GM18505 (cell line): ENCODE measurements at regions not wholly inside any gene's neighbourhood (a gene's known extent, or its start where the extent isn't known, plus 50 kb on each side); places are given as distances from the start of the nearest gene placed in this dataset.
"Not testable (repeated sequence)": the region's sequence is repeated elsewhere in the genome, so short reads cannot be mapped to it uniquely, and the experiment has no call there.

ENCODE experiments used
- ATAC-seq: cut with Tn5 transposase; IDR thresholded peaks from one replicate; pipeline ENCODE4 v1.9.1; 2021; ENCODE audit not compliant: unreplicated experiment

- ATAC-seq, result not testable (repeated sequence)
These were observed 5417.4 kb upstream of the TPTE start for GRCh38 chr21:5103880-5104561.

- not testable (repeated sequence) for ATAC-seq
These were observed 5416.8 kb upstream of the TPTE start for GRCh38 chr21:5104562-5104928.

GRCh38 chr21:5105939-5106708 lies 5415.3 kb upstream of the TPTE start:
- ATAC-seq, result not testable (repeated sequence)

DNA sequence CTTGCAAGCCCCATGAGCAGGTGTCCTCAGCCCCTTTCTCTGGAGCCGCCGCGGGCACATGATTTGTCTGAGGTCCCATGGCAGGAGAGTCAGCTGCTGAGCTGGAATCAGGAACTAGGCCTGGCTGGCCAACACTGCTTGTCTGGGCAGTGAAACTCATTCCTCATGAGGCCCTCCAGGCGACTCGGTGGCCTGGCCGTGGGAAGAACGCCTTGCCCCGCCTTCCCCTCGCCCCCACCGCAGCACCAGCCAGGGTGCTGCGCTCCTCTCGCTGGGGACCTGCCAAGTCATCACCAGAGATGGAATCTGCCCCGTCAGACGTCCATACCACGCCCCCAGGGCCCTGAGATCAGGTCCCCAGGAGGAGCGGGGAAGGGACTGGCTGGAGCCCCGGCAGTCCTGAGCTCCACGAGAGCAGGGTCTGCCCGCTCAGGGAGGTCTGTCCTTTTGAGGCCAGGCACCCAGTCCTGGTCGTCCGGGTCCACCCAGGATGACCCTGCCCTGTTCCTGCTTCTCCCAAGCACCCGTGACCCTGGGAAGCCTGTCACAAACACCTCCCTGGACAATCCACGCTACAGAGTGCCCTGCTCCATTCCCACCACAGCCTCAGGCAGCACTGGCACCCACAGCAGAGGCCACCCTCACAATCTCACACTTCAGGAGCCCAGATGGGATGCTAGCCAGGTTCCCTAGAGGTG lies 5414.5 kb upstream of the TPTE start:
- not testable (repeated sequence) for ATAC-seq

- ATAC-seq, result not testable (repeated sequence)
These were observed 5413.7 kb upstream of the TPTE start for GRCh38 chr21:5107637-5108036.

- not testable (repeated sequence) for ATAC-seq
These were observed 5413.2 kb upstream of the TPTE start for GRCh38 chr21:5108048-5108775.

GRCh38 chr21:5111197-5111596 lies 5410.2 kb upstream of the TPTE start:
- ATAC-seq, result not testable (repeated sequence)

DNA sequence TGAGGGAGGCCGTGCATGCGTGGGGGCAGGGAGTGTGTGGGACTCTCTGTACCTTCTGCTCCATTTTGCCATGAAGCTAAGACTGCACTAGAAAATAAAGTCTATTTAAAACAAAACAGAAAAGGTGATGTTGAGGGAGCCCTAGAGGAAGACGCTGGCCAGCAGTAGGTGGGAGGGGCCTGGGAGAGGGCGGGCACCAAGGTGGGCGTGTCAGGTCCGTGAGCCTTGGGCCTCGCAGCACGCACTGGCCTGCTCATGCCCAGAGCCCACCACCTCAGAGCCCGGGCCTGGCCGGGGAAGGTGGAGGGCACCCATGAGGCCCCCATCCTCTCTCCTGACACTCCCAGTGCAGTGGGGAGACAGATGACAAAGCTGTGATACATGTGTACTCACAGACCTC lies 5408.3 kb upstream of the TPTE start:
- not testable (repeated sequence) for ATAC-seq

- ATAC-seq, result not testable (repeated sequence)
These were observed 5406.9 kb upstream of the TPTE start for GRCh38 chr21:5114468-5114867.

DNA sequence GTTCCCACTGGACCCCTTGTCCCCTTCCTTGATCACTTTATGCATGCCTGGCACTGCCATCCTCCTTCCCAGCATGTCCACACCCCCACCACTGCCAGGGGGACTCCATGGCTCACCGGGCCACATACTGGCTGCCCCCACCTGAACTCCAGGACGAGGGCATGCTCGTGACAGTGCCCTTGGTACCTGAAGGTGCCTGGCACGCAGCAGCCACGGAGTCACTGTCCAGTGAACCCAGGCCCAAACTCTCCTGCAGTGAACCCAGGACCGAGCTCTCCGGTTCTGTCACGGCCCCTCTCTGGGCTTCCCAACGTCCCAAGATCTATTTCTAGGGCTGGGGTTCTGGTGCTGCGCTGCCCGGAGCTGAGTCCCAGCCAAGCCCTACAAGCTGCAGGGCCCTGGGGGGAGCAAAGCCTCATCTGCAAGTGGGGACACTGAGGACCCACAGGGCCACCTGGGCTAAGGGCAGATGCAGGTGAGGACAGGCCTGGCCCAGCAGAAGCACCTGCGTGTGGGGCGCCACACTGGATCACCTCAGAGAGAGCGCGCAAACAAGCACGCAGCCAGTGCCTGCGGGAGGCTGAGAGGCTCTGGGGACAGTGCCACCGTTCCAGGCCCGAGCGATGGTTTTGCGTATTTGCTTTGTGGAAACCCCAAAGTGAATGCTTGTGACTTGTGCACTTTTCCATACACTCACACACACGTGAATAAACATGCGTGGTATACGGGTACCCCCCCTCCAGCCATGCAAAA lies 5406.3 kb upstream of the TPTE start:
- not testable (repeated sequence) for ATAC-seq

DNA sequence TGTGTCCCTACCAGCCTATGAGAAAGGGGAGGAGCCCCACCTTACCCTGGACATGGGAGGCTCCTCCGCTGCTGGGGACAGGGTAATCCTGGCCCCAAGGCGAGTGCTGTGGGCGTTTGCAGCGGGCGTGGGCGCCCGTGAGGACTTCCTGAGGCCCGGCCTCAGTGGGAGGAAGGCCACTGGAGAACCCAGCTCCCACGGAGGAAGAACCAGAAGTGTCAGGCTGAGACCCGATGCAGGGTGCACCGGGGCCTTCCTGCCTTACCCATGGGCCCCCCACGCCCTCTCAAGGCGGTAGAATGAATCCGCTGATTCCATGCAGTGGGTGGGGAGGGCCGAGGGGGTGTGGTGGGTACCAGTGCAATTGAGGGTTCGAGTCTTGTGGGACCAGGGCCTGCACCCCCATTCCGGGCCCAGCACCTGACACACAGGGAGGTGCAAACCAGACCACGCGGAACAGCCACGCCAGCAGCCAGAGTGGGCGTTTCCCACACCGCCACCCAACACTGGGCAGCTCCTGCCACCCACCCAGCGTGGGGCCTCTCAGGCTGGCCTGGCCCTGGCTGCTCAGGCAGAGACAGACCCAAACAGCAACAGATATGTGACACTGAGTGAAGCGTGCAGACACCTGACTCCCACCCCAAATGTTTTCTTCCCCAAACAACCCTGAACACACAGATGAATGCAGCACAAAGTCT lies 5405.6 kb upstream of the TPTE start:
- ATAC-seq, result not testable (repeated sequence)

DNA sequence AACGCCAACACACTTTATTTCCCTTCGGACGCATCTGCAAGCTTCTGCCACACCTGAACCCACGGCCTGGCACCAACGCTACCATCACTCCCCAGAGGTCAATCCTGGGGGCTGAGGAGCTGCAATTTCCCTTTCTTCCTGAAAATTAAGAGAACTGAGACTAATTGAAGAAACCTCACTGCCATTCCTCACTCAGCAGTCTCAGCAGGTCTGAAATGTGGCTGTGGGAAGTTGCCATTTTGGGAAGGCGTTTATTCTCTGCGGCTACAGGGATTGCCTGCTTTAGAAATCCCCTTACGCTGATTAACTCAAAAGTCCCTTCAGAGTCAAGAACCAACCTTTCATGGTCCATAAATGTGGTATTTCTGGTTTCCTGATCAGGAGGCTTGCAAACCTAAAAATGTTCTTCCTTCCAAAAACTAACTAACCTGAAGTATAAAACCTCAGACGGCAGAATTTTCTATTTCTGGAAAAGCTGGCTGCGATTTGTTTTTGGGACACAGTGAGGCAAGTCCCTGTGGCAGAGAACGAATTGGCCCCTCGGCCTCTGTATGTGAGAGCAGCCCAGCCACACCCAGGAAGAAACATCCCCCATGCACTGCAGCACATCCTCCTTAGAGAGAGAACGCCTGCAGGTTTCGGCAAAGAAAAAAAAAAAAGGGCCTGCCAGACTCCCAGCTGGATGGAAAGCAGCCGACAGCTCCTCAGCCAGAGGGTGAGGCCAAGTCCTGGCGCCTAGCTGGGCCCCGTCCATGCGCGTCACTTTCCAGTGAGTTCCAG lies 5404.8 kb upstream of the TPTE start:
- not testable (repeated sequence) for ATAC-seq

DNA sequence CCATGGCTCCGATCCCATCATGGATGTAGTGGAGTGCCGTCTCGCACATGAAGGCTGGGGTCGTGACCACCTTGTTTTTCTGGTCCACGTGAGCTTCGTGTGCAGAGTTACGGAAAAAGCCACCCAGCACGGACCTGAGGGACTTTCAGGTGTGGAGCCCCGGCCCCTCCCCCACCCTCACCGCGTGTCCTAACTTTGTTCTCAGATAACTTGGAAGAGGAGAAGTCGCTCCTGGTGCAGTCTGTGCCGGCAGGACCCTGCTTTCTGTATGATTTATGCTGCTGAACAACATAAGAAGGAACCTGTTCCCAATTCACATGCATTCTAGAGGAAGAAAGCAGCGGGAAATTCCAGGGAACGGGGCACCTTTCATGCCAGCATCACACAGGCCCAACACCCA lies 5404.2 kb upstream of the TPTE start:
- ATAC-seq, result not testable (repeated sequence)

- ATAC-seq, result not testable (repeated sequence)
These were observed 5403.6 kb upstream of the TPTE start for GRCh38 chr21:5117666-5118295.

DNA sequence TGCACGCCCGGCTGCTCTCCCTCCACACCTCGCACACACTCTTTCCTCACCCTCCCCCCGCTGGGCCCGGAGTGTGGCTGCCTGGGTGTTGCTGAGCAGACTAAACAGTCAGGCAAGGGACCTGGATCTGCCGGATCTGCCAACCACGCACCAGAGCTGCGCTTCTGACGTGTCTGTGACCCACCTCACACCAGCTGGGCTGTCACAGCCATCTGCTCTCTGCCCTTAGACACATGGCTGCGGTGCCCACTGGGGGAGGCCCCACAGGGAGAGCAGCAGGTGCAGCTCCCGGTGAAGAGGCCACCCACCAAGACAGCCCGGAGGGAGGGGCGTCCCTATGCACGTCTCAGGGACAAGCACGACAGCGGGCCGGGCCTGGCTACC lies 5403.1 kb upstream of the TPTE start:
- ATAC-seq, result not testable (repeated sequence)

DNA sequence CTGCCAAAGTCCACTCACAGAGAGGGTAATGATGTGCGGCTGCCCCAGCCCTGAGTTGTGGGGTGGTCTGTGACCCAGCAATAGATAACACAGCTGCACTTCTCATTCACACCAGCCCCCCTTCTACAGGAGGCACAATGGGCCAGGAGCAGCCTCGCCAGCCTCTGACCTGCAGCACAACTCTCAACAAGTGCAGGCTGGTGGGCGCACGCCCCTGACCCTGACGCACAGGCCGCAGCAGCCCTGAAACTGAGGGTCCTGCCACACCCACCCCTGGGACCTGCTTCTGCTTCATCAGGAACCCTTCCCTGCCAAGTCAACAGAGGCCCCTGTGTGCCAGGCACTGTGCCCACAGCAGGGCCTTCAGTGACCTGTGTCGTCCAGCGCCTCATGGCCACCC lies 5402.2 kb upstream of the TPTE start:
- not testable (repeated sequence) for ATAC-seq

DNA sequence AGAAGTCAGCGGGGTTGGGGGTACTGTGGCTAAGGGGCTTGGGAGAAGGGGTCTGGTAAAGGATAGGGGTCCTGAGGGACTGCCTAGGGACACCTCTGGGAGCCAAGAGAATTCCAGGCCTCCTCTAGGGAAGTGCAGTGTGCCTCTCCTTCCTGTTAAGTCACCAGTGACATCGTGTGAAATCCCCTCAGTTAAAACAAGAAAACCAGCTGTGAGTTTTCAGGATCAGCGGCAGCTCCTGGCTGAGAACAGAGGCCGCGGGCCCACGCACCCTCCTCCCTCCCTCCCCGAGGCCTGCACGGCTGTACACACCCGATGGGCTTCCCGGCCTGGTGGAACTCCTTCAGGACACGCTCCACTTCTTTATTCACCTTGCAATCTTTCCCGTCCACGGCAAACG lies 5400.0 kb upstream of the TPTE start:
- not testable (repeated sequence) for ATAC-seq

GRCh38 chr21:5121849-5122248 lies 5399.5 kb upstream of the TPTE start:
- ATAC-seq, result not testable (repeated sequence)
